ENCODE measurements at regions not wholly inside any gene's neighbourhood (a gene's known extent, or its start where the extent isn't known, plus 50 kb on each side); places are given as distances from the start of the nearest gene placed in this dataset.

GRCh38 chrX:9164086-9164485, 130.2 kb upstream of the FAM9B start:
- no peaks in the 10 kb centered on the region for H4K20me1 ChIP-seq (ENCODE audit: insufficient read depth, low read length)
- no peaks in the 10 kb centered on the region for H3K27me3 ChIP-seq (ENCODE audit: control insufficient read depth, insufficient read depth, low read length)
- H2BK20ac ChIP-seq (ENCODE audit: low read depth, low read length), result peak overlapping the region; percentile 69; the same call in 1 of the 2 replicates
- H3K36me3 ChIP-seq (ENCODE audit: control insufficient read depth, insufficient read depth, low read length), result no peaks in the 10 kb centered on the region
- intact Hi-C loops (cut with micrococcal nuclease) (no loop called here), dilution Hi-C loops (cut with HindIII; ENCODE audit: low sequenced_read_pairs, unreplicated experiment) (no loop called here), in situ Hi-C loops (cut with MboI; ENCODE audit: low sequenced_read_pairs) (no loop called here)
- H3K9me1 ChIP-seq (ENCODE audit: insufficient read depth, low read length), result no peaks in the 10 kb centered on the region
- H3K9me3 ChIP-seq (ENCODE audit: control insufficient read depth, insufficient read depth, low read length), result peaks cover 4% of the 10 kb centered on the region
- WGBS, 2 experiments (ENCODE audit: extremely low coverage in 2 of 2, insufficient read length in 1 of 2), result no CpG with 5 or more reads among the region's 7 CpGs
- no peak overlapping the region for H3K56ac ChIP-seq (ENCODE audit: extremely low read depth, insufficient read depth, low read length)
- no peak overlapping the region for H3K9ac ChIP-seq (ENCODE audit: low read depth, low read length)
- no peak overlapping the region for H4K5ac ChIP-seq (ENCODE audit: low read depth, low read length)
- no peak for TF ChIP-seq BHLHE40 (IDR thresholded peaks at IDR 0.05; ENCODE audit: low read depth, low read length)
- TF ChIP-seq SMC3 (IDR thresholded peaks at IDR 0.05; ENCODE audit: low read depth, low read length), result no peak
- no peak for TF ChIP-seq MAFK (IDR thresholded peaks at IDR 0.05; ENCODE audit: low read depth, low read length)
- TF ChIP-seq POLR2A (IDR thresholded peaks at IDR 0.05; ENCODE audit: low read depth, low read length), result no peak
- TF ChIP-seq RCOR1 (IDR thresholded peaks at IDR 0.05; ENCODE audit: insufficient replicate concordance, low read length), result no peak
- TF ChIP-seq, protein P1, sequence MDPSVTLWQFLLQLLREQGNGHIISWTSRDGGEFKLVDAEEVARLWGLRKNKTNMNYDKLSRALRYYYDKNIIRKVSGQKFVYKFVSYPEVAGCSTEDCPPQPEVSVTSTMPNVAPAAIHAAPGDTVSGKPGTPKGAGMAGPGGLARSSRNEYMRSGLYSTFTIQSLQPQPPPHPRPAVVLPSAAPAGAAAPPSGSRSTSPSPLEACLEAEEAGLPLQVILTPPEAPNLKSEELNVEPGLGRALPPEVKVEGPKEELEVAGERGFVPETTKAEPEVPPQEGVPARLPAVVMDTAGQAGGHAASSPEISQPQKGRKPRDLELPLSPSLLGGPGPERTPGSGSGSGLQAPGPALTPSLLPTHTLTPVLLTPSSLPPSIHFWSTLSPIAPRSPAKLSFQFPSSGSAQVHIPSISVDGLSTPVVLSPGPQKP (IDR thresholded peaks at IDR 0.05; ENCODE audit: borderline replicate concordance, low read depth, low read length), result no peak
- peak overlapping the region; percentile 71; the same call in 1 of the 2 replicates for H3K18ac ChIP-seq (ENCODE audit: low read depth, low read length)
- H3K4ac ChIP-seq (ENCODE audit: low read depth, low read length), result peak overlapping the region; percentile 63
- H2BK120ac ChIP-seq (ENCODE audit: low read depth, low read length), result peak overlapping the region; percentile 85
- no peaks in the 10 kb centered on the region for H3K79me1 ChIP-seq (ENCODE audit: low read depth in 1 of 2, low read length in 2 of 2)
- H2AK5ac ChIP-seq (ENCODE audit: low read depth, low read length), result no peak overlapping the region
- no peak overlapping the region for H3K27ac ChIP-seq (ENCODE audit: insufficient read depth, low read length)
- H2BK5ac ChIP-seq (ENCODE audit: low read depth, low read length, poor library complexity, severe bottlenecking), result no peak overlapping the region
- H3K14ac ChIP-seq (replicated peaks; ENCODE audit: low read depth, low read length), result no peak overlapping the region; the same call in 1 of the 2 replicates
- no peak overlapping the region for H3K23ac ChIP-seq (ENCODE audit: low read depth, low read length)
- POLR2A ChIA-PET (ENCODE audit: unreplicated experiment), result no interaction called here
- peaks cover 3% of the 10 kb centered on the region for H3K4me1 ChIP-seq (ENCODE audit: control insufficient read depth, insufficient read depth, low read length)
- CTCF ChIA-PET, result interaction anchor here (0.6 kb wide), 1 partner anchor 212 kb away, joined by 3 read pairs; no protein-coding TSS in a partner anchor
- 0 out of 4 replicates have a peak overlapping the region, but pooled peaks have one; percentile 5 to 11 for H4K8ac ChIP-seq (ENCODE audit: low read depth in 2 of 2, low read length in 2 of 2)
- ATAC-seq (ENCODE audit: low read depth), result no peak
- H2AK9ac ChIP-seq (replicated peaks; ENCODE audit: low read depth, low read length, poor library complexity), result no peak overlapping the region
- H4K91ac ChIP-seq (ENCODE audit: insufficient read depth, low read depth, low read length), result 0 out of 2 replicates have a peak overlapping the region, but pooled peaks have one; percentile 21
- H3K4me2 ChIP-seq (ENCODE audit: low read depth, low read length), result no peak overlapping the region
- H2BK15ac ChIP-seq (ENCODE audit: low read depth, low read length), result peak overlapping the region; percentile 84; the same call in 1 of the 3 replicates
- no peak overlapping the region for H3K4me3 ChIP-seq (ENCODE audit: insufficient read depth, low read depth, low read length)
- no peak overlapping the region for H2AFZ ChIP-seq (replicated peaks; ENCODE audit: low read length, poor library complexity)
- DNase-seq, result peak; percentile 18
- BruUV-seq (replicated peaks), result no TSS peak

Measured in IMR-90 (cell line).